T-helper 2 cell (primary cell): ENCODE measurements at regions not wholly inside any gene's neighbourhood (a gene's known extent, or its start where the extent isn't known, plus 50 kb on each side); places are given as distances from the start of the nearest gene placed in this dataset.
A peak's percentile ranks its signal among the peaks of the same experiment; 100 is the strongest.
"Not testable (repeated sequence)": the region's sequence is repeated elsewhere in the genome, so short reads cannot be mapped to it uniquely, and the experiment has no call there.

Experiments used
- DNase-seq, 5 experiments: peaks; one replicate each; pipeline versions ENCODE4 v3.0.0 to v3.0.0-alpha.2; 2012 to 2022

DNA sequence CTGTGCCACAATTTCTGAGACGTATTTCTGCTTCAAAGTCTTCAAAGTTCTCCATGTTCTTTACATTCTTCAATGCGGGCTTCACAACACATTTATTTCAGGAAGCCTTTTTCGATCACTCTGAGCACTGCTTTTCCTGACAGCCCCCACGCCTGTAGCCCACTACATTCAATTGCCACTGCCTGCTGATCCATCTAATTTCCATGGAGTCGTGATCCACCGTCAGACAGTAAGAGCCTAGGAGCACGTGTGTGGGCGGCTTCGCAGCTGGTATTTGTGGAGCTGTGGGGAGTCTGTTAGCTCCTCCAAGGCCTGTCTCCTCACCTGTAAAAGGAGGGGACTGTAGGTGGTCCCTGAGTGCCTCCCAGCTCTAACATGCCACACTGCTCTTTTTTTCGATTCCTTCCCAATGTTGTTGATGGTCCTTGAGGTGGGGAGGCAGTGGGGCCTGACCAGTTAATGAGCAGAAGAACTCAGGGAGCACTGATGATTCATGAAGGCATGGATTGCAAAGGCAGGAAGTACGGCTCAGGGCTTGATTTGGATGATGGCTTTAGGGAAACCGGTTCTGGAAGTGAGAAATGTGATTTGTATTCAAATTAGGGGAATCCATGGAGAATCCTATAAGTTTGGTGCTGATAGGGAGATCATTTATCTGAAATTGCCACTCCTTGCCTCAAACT is 401.1 kb upstream of the PODXL start:
- no peak for DNase-seq

DNA sequence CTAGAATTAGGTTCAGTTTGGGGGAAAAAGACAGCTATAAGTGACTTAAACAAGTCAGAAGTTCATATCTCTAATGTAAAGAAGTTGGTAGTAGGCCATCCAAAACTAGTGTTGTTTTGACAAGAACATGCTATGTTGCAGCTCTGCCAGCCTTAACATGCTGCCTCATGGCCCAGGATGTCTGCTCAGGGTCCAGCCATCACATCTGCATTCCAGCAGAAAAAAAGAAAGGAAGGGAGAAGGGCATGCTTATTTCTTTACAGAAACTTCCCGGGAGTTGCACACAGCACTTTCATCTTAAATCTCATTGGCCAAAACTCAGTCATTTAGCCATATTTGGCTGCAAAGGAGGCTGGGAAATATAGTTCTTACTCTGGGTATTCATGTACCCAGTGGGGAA is 400.4 kb upstream of the PODXL start:
- no peak for DNase-seq

GRCh38 chr7:131955679-131956078 is 399.3 kb upstream of the PODXL start:
- DNase-seq = no peak

- no peak for DNase-seq
These were observed 396.8 kb upstream of the PODXL start for GRCh38 chr7:131953184-131953583.

DNA sequence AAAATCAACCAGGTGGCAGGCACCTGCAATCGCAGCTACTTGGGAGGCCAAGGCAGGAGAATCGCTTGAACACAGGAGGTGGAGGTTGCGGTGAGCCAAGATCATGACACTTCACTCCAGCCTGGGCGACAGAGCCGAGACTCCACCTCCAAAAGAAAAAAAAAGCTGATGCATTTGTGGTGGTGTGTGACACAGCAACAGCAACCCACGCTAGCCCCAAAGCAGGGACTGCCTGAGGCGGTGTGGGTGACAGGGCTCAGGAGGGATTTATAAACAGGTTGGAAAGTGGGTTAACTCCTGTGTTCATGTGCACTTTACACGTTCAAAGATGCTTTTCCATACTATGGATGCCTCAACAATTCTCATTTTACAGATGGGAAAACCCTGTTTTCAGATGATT is 395.9 kb upstream of the PODXL start:
- DNase-seq = no peak

DNA sequence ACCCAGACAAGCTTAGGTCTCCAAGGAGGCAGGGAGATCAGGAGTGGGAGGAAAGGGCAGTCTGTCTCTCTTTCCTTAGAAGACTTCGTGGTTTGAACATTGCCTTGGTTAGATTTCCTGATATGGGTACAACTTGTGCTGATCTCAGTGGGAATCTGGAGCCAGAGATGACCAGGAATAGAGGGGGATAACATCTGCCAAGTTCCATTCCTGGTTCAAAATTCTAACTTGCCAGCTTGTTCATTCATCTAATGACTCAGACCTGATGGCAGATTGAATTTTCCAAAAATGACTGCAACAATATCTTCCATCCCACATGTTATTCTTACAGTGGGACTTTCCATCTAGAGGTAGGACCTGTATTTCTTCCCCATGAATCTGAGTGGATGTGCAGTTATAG is 394.3 kb upstream of the PODXL start:
- DNase-seq = no peak

DNA sequence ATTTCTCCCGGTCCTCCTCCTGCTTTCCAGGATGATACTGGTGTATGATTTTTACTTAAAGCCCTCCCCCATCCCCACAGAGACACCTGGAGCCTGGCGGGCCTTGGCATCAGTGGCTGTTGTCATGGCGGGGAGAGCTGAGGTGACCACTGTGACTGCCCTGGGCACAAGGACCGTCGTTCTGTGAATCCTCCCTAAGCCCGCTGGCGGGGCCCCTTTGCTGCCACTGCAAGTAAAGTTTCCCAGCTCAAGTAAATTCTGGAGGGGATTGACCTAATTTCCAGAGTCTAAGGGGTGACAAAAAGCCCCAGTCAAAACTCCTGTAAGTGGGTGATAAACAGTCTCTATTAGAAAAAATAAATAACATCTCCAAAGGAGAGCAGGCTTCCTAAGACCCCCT is 393.2 kb upstream of the PODXL start:
- DNase-seq = no peak

GRCh38 chr7:131948434-131949053 is 392.1 kb upstream of the PODXL start:
- no peak for DNase-seq

- DNase-seq = no peak
These were observed 391.2 kb upstream of the PODXL start for GRCh38 chr7:131947661-131948060.

GRCh38 chr7:131945957-131946544 is 389.6 kb upstream of the PODXL start:
- DNase-seq = no peak

GRCh38 chr7:131945313-131945911 is 389.0 kb upstream of the PODXL start:
- DNase-seq = peak in 1 of 5 experiments; percentile 41

GRCh38 chr7:131944556-131945069 is 388.2 kb upstream of the PODXL start:
- no peak for DNase-seq

DNA sequence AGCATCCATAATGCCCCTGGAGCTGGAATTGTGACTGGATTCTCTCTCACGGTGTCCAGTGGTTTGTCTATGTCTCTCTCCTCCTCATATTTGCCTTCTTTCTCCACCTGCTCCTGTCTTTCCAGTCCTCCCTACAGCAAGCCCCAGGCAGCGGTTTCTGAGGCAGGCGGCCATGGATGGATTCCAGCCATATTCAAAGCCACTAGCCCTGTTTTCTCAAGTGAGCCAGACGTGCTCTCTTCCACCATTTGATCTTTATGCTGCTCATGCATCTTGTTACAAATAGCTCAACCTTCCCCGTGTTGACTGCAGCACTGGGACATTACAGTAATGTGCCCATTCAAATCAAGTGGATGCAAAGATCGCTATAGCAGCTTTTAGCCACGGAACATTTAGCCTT is 387.2 kb upstream of the PODXL start:
- no peak for DNase-seq

GRCh38 chr7:131943211-131943610 is 386.8 kb upstream of the PODXL start:
- DNase-seq = no peak

GRCh38 chr7:131942287-131943150 is 386.1 kb upstream of the PODXL start:
- DNase-seq = no peak

DNA sequence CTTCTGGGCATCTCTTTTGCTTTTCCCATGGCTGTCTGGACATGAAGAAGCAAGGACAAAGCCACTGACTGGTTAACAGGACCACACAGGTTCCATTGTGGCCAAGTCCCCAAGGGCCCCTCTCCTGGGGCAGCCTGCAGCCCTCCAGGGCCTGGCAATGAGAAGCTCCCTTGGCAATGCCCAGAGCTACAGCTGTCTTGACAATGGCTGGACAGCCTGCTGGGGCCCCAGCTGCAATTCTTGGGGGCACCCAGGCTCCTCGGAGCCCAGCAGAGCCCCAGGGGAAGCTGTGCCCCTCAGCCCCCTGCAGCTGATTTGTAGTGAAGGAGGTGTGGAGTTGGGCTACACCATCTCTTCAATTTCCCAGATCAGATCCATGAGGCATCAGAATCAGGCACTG is 384.9 kb upstream of the PODXL start:
- no peak for DNase-seq

GRCh38 chr7:131940621-131941165 is 384.3 kb upstream of the PODXL start:
- no peak for DNase-seq

GRCh38 chr7:131938788-131939187 is 382.4 kb upstream of the PODXL start:
- DNase-seq = not testable (repeated sequence)

- DNase-seq = no peak
These were observed 381.4 kb upstream of the PODXL start for GRCh38 chr7:131937868-131938267.

DNA sequence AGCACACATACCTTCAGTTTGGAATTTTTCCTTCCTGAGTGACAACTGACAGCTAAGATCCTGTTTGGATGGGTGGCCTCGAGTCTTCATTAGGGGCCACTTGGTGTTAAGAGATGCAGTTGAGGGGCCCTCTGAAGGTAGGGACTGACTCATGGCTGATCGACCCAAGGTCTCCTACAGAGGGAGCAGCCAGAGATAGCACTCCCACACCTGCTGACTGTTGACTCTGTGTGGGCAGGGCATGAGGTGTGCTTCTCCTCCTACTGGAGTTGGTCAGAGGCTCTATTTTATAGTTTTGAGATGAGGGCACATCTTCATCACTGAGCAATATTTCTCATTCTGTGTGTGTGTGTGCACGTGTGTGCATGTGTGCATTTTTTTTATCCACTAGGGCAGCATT is 378.8 kb upstream of the PODXL start:
- no peak for DNase-seq

GRCh38 chr7:131934452-131934851 is 378.0 kb upstream of the PODXL start:
- no peak for DNase-seq

DNA sequence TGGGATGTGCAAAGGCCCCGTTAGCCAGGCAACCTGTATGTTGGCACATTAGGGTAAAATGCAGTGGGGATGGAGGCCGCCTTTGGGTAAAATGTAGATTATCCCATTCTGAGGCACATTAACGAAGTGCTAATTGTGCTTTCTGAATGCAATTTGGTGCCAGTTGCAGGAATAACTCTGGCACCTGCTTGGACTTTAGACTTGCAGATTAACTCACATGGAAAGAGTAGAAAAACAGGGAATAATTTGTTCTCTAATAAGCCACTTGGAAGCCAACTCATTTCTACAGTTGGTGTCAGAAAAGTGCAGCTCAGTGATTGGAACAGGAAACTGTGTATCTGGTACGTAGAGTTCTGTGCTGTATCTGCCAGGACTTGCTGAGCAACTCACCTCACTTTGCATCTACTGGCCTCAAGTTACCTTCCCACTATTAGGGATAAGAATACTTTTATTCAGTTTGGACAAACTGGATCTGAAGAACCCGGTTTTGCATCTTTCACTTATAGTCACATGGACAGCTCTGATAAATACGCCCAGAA is 377.4 kb upstream of the PODXL start:
- DNase-seq = no peak
